ENCODE measurements at regions not wholly inside any gene's neighbourhood (a gene's known extent, or its start where the extent isn't known, plus 50 kb on each side); places are given as distances from the start of the nearest gene placed in this dataset.

DNA sequence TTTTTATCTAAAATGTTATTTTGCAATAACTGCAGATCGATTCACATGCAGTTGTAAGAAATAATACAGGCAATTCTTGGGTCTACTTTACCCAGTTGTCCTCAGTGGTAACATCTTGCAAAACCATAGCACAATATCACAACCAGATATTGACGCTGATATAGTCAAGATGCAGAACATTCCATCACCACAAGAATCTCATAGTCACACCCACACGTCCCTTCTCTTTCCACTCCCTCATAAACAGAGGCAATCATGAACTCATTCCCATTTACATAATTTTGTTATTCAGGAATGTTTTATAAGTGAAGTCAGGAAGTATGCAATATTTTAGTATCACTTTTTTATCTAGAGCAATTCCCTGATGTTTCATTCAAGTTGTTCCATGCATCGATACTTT, 797.5 kb upstream of the RAB6C start:
- no peak overlapping the region for H3K4me3 Mint-ChIP-seq (ENCODE audit: unreplicated experiment)
- no peak overlapping the region for H3K27ac Mint-ChIP-seq (ENCODE audit: unreplicated experiment)
- H3K9me3 Mint-ChIP-seq (ENCODE audit: unreplicated experiment), result no peaks in the 10 kb centered on the region
- DNase-seq, result no peak
- H3K4me1 Mint-ChIP-seq (ENCODE audit: low read depth, unreplicated experiment), result no peaks in the 10 kb centered on the region
- H3K36me3 Mint-ChIP-seq (ENCODE audit: unreplicated experiment), result no peaks in the 10 kb centered on the region
- H3K27me3 Mint-ChIP-seq (ENCODE audit: unreplicated experiment), result no peaks in the 10 kb centered on the region
- no peak for TF ChIP-seq CTCF (IDR thresholded peaks at IDR 0.05; ENCODE audit: partially characterized antibody, unreplicated experiment)

GRCh38 chr2:129187343-129187742, 792.1 kb upstream of the RAB6C start:
- no peak overlapping the region for H3K27ac Mint-ChIP-seq (ENCODE audit: unreplicated experiment)
- no peak overlapping the region for H3K4me3 Mint-ChIP-seq (ENCODE audit: unreplicated experiment)
- DNase-seq, result no peak
- no peaks in the 10 kb centered on the region for H3K36me3 Mint-ChIP-seq (ENCODE audit: unreplicated experiment)
- TF ChIP-seq CTCF (IDR thresholded peaks at IDR 0.05; ENCODE audit: partially characterized antibody, unreplicated experiment), result no peak
- no peaks in the 10 kb centered on the region for H3K4me1 Mint-ChIP-seq (ENCODE audit: low read depth, unreplicated experiment)
- no peaks in the 10 kb centered on the region for H3K9me3 Mint-ChIP-seq (ENCODE audit: unreplicated experiment)
- peaks cover 4% of the 10 kb centered on the region for H3K27me3 Mint-ChIP-seq (ENCODE audit: unreplicated experiment)

GRCh38 chr2:129188451-129188850, 791.0 kb upstream of the RAB6C start:
- H3K36me3 Mint-ChIP-seq (ENCODE audit: unreplicated experiment), result no peaks in the 10 kb centered on the region
- H3K27ac Mint-ChIP-seq (ENCODE audit: unreplicated experiment), result no peak overlapping the region
- no peak overlapping the region for H3K4me3 Mint-ChIP-seq (ENCODE audit: unreplicated experiment)
- H3K9me3 Mint-ChIP-seq (ENCODE audit: unreplicated experiment), result no peaks in the 10 kb centered on the region
- no peaks in the 10 kb centered on the region for H3K4me1 Mint-ChIP-seq (ENCODE audit: low read depth, unreplicated experiment)
- H3K27me3 Mint-ChIP-seq (ENCODE audit: unreplicated experiment), result peaks cover 4% of the 10 kb centered on the region
- DNase-seq, result no peak
- TF ChIP-seq CTCF (IDR thresholded peaks at IDR 0.05; ENCODE audit: partially characterized antibody, unreplicated experiment), result no peak

DNA sequence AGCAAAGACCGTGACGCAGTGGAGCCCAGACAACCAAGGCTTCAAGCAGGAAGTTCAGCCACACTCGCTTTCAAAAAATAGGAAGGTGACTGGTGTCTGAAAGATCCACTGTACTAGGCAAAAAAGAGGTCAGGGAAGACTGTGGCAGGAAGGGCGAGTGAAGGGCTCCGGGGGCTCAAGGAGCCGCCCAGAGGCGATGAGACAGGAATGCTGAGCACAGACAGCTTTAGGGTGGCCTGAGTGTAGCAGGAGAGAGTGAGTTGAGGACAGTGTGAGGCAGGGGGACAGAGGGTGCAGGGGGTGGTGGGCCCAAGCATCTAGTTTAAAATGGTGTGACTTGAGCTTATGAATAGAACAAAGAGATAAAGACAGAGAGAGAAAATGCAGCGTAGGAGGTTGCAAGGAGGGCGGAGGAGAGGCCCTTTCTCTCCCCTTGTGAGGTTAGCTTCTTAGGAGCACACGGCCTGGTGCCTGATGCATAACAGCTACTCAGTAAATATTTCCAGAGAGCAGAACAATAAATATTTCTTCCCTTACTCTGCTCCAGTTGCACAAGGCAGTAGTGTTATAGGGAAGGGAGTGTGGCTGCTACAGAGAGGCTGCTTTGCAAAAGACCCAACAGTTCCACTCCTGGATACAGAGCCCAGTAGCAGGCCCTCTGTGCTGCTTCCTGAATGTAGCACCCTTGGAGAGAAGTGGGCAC, 789.7 kb upstream of the RAB6C start:
- no peaks in the 10 kb centered on the region for H3K36me3 Mint-ChIP-seq (ENCODE audit: unreplicated experiment)
- DNase-seq, result no peak
- peaks cover 4% of the 10 kb centered on the region for H3K27me3 Mint-ChIP-seq (ENCODE audit: unreplicated experiment)
- H3K27ac Mint-ChIP-seq (ENCODE audit: unreplicated experiment), result no peak overlapping the region
- H3K9me3 Mint-ChIP-seq (ENCODE audit: unreplicated experiment), result no peaks in the 10 kb centered on the region
- TF ChIP-seq CTCF (IDR thresholded peaks at IDR 0.05; ENCODE audit: partially characterized antibody, unreplicated experiment), result no peak
- no peaks in the 10 kb centered on the region for H3K4me1 Mint-ChIP-seq (ENCODE audit: low read depth, unreplicated experiment)
- no peak overlapping the region for H3K4me3 Mint-ChIP-seq (ENCODE audit: unreplicated experiment)

DNA sequence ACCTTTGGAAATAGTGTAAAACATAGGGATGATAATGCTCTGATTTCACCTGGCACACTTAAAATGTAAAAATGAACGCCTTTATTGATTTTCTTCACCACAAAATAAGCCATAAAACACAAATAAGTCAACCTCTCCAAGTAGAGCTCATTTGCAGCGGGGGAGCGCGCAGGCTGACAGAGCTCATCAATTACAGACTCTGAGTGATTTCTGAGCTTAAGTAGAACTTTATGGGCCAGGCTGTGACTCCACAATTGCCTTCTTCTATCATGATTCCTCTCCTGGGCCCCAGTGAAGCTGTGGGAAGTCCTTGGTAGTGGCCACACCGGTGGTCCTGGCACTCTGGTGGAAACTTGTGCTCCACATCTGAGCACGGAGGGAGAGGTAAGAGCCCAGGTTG, 789.0 kb upstream of the RAB6C start:
- DNase-seq, result no peak
- Mint-ChIP-seq H3K9me3 (ENCODE audit: unreplicated experiment) (no peaks in the 10 kb centered on the region), H3K27ac (ENCODE audit: unreplicated experiment) (no peak overlapping the region), H3K27me3 (ENCODE audit: unreplicated experiment) (peaks cover 4% of the 10 kb centered on the region), H3K4me1 (ENCODE audit: low read depth, unreplicated experiment) (no peaks in the 10 kb centered on the region), H3K36me3 (ENCODE audit: unreplicated experiment) (no peaks in the 10 kb centered on the region), H3K4me3 (ENCODE audit: unreplicated experiment) (no peak overlapping the region)
- no peak for TF ChIP-seq CTCF (IDR thresholded peaks at IDR 0.05; ENCODE audit: partially characterized antibody, unreplicated experiment)

Data from glutamatergic neuron (in vitro differentiated cells).